Endothelial cell of umbilical vein (primary cell): ENCODE measurements at regions not wholly inside any gene's neighbourhood (a gene's known extent, or its start where the extent isn't known, plus 50 kb on each side); places are given as distances from the start of the nearest gene placed in this dataset.

ENCODE experiments used
- BruUV-seq: library from RNA; stranded (reverse); fragments of 400-500 nt; replicated peaks from 2 replicates; lab custom pipeline; 2021; lab: Mats Ljungman, UMichigan
- CTCF ChIA-PET: fragments of 300-600, 350-600 bp; sonication (Branson Sonifier 250); formaldehyde crosslinking; loops from one replicate; lab custom pipeline; 2021; ENCODE audit warnings: antibody characterized with exemption, inconsistent platforms; lab: Charles Lee
- POLR2A ChIA-PET: fragments of 300-600, 350-600 bp; sonication (Branson Sonifier 250); formaldehyde crosslinking; loops from one replicate; lab custom pipeline; 2021; ENCODE audit warnings: antibody characterized with exemption, inconsistent platforms; lab: Charles Lee
- DNase-seq: peaks from one replicate; pipeline ENCODE4 v3.0.0-alpha.2; 2011; ENCODE audit warnings: low read depth, low spot score
- FAIRE-seq: peaks from 2 replicates; lab custom pipeline; 2011; peaks lifted over from hg19 to GRCh38; lab: Jason Lieb, UNC
- H2AFZ ChIP-seq: 2 replicates; pipeline ENCODE4 v1.6.0; 2012; ENCODE audit warnings: low read depth, low read length, control low read depth, inconsistent platforms
- H3K27ac ChIP-seq: 2 replicates; pipeline ENCODE4 v1.5.1; 2011; ENCODE audit warnings: low read depth, mild to moderate bottlenecking, control low read depth, low read length, moderate library complexity; ENCODE audit not compliant: insufficient read depth
- H3K27me3 ChIP-seq, 2 experiments: 2 replicates each; pipeline versions ENCODE4 v1.6.0 to v1.6.1; 2011; ENCODE audit warnings: low read length in 2 of 2, mixed read lengths in 1 of 2; ENCODE audit not compliant: control insufficient read depth in 2 of 2, insufficient read depth in 2 of 2
- H3K36me3 ChIP-seq, 2 experiments: 2 replicates in 1 of 2; 3 replicates in 1 of 2; pipeline ENCODE4 v1.5.1; 2011; ENCODE audit warnings: low read length in 2 of 2, mild to moderate bottlenecking in 1 of 2, moderate library complexity in 1 of 2; ENCODE audit not compliant: control insufficient read depth in 2 of 2, insufficient read depth in 2 of 2; ENCODE audit errors: extremely low read depth in 1 of 2
- H3K4me1 ChIP-seq: 3 replicates; pipeline ENCODE4 v1.5.1; 2011; ENCODE audit warnings: mild to moderate bottlenecking, low read length; ENCODE audit not compliant: control insufficient read depth, insufficient read depth; ENCODE audit errors: extremely low read depth
- H3K4me2 ChIP-seq: 2 replicates; pipeline ENCODE4 v1.6.1; 2011; ENCODE audit warnings: low read length, control low read depth, mixed read lengths; ENCODE audit not compliant: insufficient read depth
- H3K4me3 ChIP-seq, 3 experiments: fragments of 200-600 bp in 1 of 3; sonication (generic), shearing (Covaris generic) in 1 of 3; replicated peaks in 1 of 3; 2 replicates each; pipeline ENCODE4 v1.5.1; 2011 to 2016; ENCODE audit warnings: control low read depth in 3 of 3, low read length in 3 of 3, mild to moderate bottlenecking in 2 of 3, inconsistent platforms in 1 of 3, low read depth in 1 of 3, moderate library complexity in 1 of 3; ENCODE audit not compliant: insufficient read depth in 1 of 3
- H3K79me2 ChIP-seq: 2 replicates; pipeline ENCODE4 v1.6.0; 2012; ENCODE audit warnings: low read length, inconsistent platforms; ENCODE audit not compliant: control insufficient read depth, insufficient read depth
- H3K9ac ChIP-seq: replicated peaks from 2 replicates; pipeline ENCODE3; 2011; ENCODE audit warnings: low read length, control low read depth; ENCODE audit not compliant: insufficient read depth; ENCODE audit errors: extremely low read depth
- H3K9me1 ChIP-seq: replicated peaks from 3 replicates; pipeline ENCODE4 v1.6.0; 2011; ENCODE audit warnings: mild to moderate bottlenecking, low read length; ENCODE audit not compliant: control insufficient read depth, insufficient read depth; ENCODE audit errors: extremely low read depth
- H3K9me3 ChIP-seq: replicated peaks from 2 replicates; pipeline ENCODE4 v1.5.1; 2012; ENCODE audit warnings: low read length, inconsistent platforms; ENCODE audit not compliant: control insufficient read depth, insufficient read depth
- H4K20me1 ChIP-seq: replicated peaks from 2 replicates; pipeline ENCODE3; 2011; ENCODE audit warnings: mild to moderate bottlenecking, low read length; ENCODE audit not compliant: control insufficient read depth, insufficient read depth; ENCODE audit errors: extremely low read depth
- CTCF ChIP-seq, 2 donors: IDR thresholded peaks; 1 replicate in 1 of 2; 2 replicates in 1 of 2; pipeline ENCODE4 v1.5.1; 2011; ENCODE audit warnings: low read length in 2 of 2, mild to moderate bottlenecking in 2 of 2, moderate library complexity in 2 of 2, control low read depth in 1 of 2, inconsistent platforms in 1 of 2, low read depth in 1 of 2; ENCODE audit not compliant: insufficient read depth in 1 of 2; ENCODE audit errors: extremely low read depth in 1 of 2
- GATA2 ChIP-seq: IDR thresholded peaks from 2 replicates; pipeline ENCODE4 v1.7.0; 2011; ENCODE audit warnings: low read depth, mild to moderate bottlenecking, moderate library complexity, mixed read lengths, low read length; ENCODE audit not compliant: insufficient read length, insufficient read depth
- JUN ChIP-seq: IDR thresholded peaks from 2 replicates; pipeline ENCODE4 v1.6.1; 2011; ENCODE audit warnings: borderline replicate concordance, low read depth; ENCODE audit not compliant: insufficient read length, insufficient read depth
- MAX ChIP-seq: IDR thresholded peaks from 2 replicates; pipeline ENCODE4 v1.6.1; 2011; ENCODE audit not compliant: insufficient read depth, insufficient read length
- MYC ChIP-seq: IDR thresholded peaks from one replicate; pipeline ENCODE4 v1.6.1; 2011; ENCODE audit warnings: mild to moderate bottlenecking, low read depth, low read length
- POLR2AphosphoS5 ChIP-seq: IDR thresholded peaks from 2 replicates; pipeline ENCODE4 v1.6.1; 2012; ENCODE audit warnings: low read depth, mild to moderate bottlenecking, control low read depth, low read length, moderate library complexity; ENCODE audit not compliant: insufficient read depth
- dilution Hi-C: fragments of 300-500 bp; cut with MboI; formaldehyde crosslinking; loops from one replicate; pipeline ENCODE4 v1.15.0; 2019; ENCODE audit warnings: low sequenced_read_pairs; ENCODE audit not compliant: extremely low pct_ligation_motif_present
- intact Hi-C: fragments of 100-400 bp; cut with micrococcal nuclease; formaldehyde crosslinking; loops from one replicate; pipeline ENCODE4 v1.10.0; 2022

- Histone ChIP-seq H3K4me2 (no peak overlapping the region), H3K9me3 (no peaks in the 10 kb centered on the region), H3K36me3 (no peaks in the 10 kb centered on the region), H3K4me3 (no peak overlapping the region), H3K9ac (no peak overlapping the region), H3K9me1 (peaks cover 2% of the 10 kb centered on the region), H3K27me3 (no peaks in the 10 kb centered on the region), H2AFZ (no peak overlapping the region), H3K4me1 (peaks cover 33% of the 10 kb centered on the region), H3K79me2 (peaks cover 51% of the 10 kb centered on the region), H3K27ac (no peak overlapping the region), H4K20me1 (no peaks in the 10 kb centered on the region)
- dilution Hi-C loops, result no loop called here
- no peak for TF ChIP-seq GATA2
- no peak for TF ChIP-seq MAX
- no peak for TF ChIP-seq CTCF (IDR thresholded peaks at IDR 0.05; ENCODE audit: extremely low read depth in 1 of 2, insufficient read depth in 1 of 2, low read depth in 1 of 2, low read length in 2 of 2)
- TF ChIP-seq JUN, result no peak
- TF ChIP-seq POLR2AphosphoS5, result no peak
- TF ChIP-seq MYC, result no peak
- FAIRE-seq (no peak), DNase-seq (no peak)
- intact Hi-C loops, result loop anchor here (2.0 kb wide), 1 partner anchor 229 kb away; no protein-coding TSS in a partner anchor
- ChIA-PET CTCF (interaction anchor here (1.2 to 7.6 kb wide), 3 partner anchors 89 to 94 kb away, joined by 3 to 78 read pairs (median 3); no protein-coding TSS in a partner anchor), POLR2A (no interaction called here)
- BruUV-seq, result no TSS peak
These were observed 65.0 kb upstream of the ABL1 start for GRCh38 chr9:130770093-130770492.
